H1 (cell line): ENCODE measurements at regions not wholly inside any gene's neighbourhood (a gene's known extent, or its start where the extent isn't known, plus 50 kb on each side); places are given as distances from the start of the nearest gene placed in this dataset.

ENCODE experiments used
- MAFK ChIP-seq: IDR thresholded peaks from 2 replicates; pipeline ENCODE4 v1.6.1; 2012; ENCODE audit warnings: low read depth, mild to moderate bottlenecking, improper control_type of control experiment, low read length
- NRF1 ChIP-seq: IDR thresholded peaks from 2 replicates; pipeline ENCODE4 v1.6.1; 2011; ENCODE audit warnings: mild to moderate bottlenecking, low read depth, low read length, improper control_type of control experiment
- SAP30 ChIP-seq: fragments of 300-600 bp; sonication (generic); IDR thresholded peaks from 2 replicates; pipeline ENCODE4 v1.7.1; 2012; ENCODE audit warnings: low read length, moderate library complexity, mild to moderate bottlenecking, inconsistent platforms; ENCODE audit not compliant: insufficient read depth, insufficient replicate concordance
- SIN3A ChIP-seq, 2 experiments: IDR thresholded peaks in 1 of 2; conservative IDR thresholded peaks in 1 of 2; 2 replicates each; pipeline ENCODE4 v1.6.1; 2011 to 2012; ENCODE audit warnings: low read length in 2 of 2, improper control_type of control experiment in 1 of 2, low read depth in 1 of 2, mild to moderate bottlenecking in 1 of 2
- SRF ChIP-seq: IDR thresholded peaks from 2 replicates; pipeline ENCODE4 v1.6.1; 2011; ENCODE audit warnings: mild to moderate bottlenecking, low read depth, low read length, moderate library complexity
- SUZ12 ChIP-seq: fragments of 200-600 bp; sonication (generic); IDR thresholded peaks from 2 replicates; pipeline ENCODE4 v1.6.1; 2012; ENCODE audit warnings: mild to moderate bottlenecking, inconsistent platforms, low read length, moderate library complexity, mixed read lengths
- TAF1 ChIP-seq: IDR thresholded peaks from 2 replicates; pipeline ENCODE4 v1.6.1; 2011; ENCODE audit warnings: mild to moderate bottlenecking, low read depth, low read length

- no peak for TF ChIP-seq MAFK
- no peak for TF ChIP-seq NRF1
- no peak for TF ChIP-seq SRF
- TF ChIP-seq SUZ12: no peak
- no peak for TF ChIP-seq SAP30
- TF ChIP-seq TAF1: no peak
- no peak for TF ChIP-seq SIN3A (conservative IDR thresholded peaks at IDR 0.05 in 1 of 2, IDR thresholded peaks at IDR 0.05 in 1 of 2; ENCODE audit: low read depth in 1 of 2, low read length in 2 of 2)
These were observed 613.3 kb downstream of the BCOR start (continued) for GRCh38 chrX:39484159-39485068.
